GM23338 (cell line): ENCODE measurements at regions not wholly inside any gene's neighbourhood (a gene's known extent, or its start where the extent isn't known, plus 50 kb on each side); places are given as distances from the start of the nearest gene placed in this dataset.

ENCODE experiments used
- ATAC-seq: fragments of 200-7000 bp; cut with Tn5 transposase; 3 replicates; pipeline ENCODE4 v1.9.1; 2020
- DNase-seq: peaks from one replicate; pipeline ENCODE4 v3.0.0-alpha.2; 2015; ENCODE audit warnings: low spot score
- H2AFZ ChIP-seq: fragments of 200-600 bp; sonication (generic); 2 replicates; pipeline ENCODE4 v1.8.0; 2016; ENCODE audit warnings: antibody characterized with exemption, mild to moderate bottlenecking, moderate library complexity
- H3F3A ChIP-seq: fragments of 200-600 bp; sonication (generic); replicated peaks from 2 replicates; pipeline ENCODE4 v1.8.0; 2017; ENCODE audit warnings: antibody characterized with exemption, mixed run types, low read depth
- H3K27ac ChIP-seq: fragments of 200-600 bp; sonication (generic); 2 replicates; pipeline ENCODE4 v1.6.1; 2016; ENCODE audit warnings: low read depth
- H3K27me3 ChIP-seq: fragments of 200-600 bp; sonication (generic); 2 replicates; pipeline ENCODE4 v1.8.0; 2016; ENCODE audit warnings: mild to moderate bottlenecking, mixed run types, moderate library complexity; ENCODE audit not compliant: insufficient read depth
- H3K36me3 ChIP-seq: fragments of 200-600 bp; sonication (generic); 2 replicates; pipeline ENCODE4 v1.8.0; 2016; ENCODE audit warnings: mild to moderate bottlenecking; ENCODE audit not compliant: insufficient read depth
- H3K4me1 ChIP-seq: fragments of 200-600 bp; sonication (generic); 2 replicates; pipeline ENCODE4 v1.8.0; 2016; ENCODE audit warnings: mild to moderate bottlenecking, moderate library complexity; ENCODE audit not compliant: insufficient read depth
- H3K4me2 ChIP-seq: fragments of 200-600 bp; sonication (generic); 2 replicates; pipeline ENCODE4 v1.7.1; 2017; ENCODE audit warnings: mixed run types
- H3K4me3 ChIP-seq: fragments of 200-600 bp; sonication (generic); 2 replicates; pipeline ENCODE4 v1.6.1; 2016; ENCODE audit warnings: mixed run types
- H3K79me2 ChIP-seq: fragments of 200-600 bp; sonication (generic); replicated peaks from 2 replicates; pipeline ENCODE4 v1.8.0; 2017; ENCODE audit warnings: mild to moderate bottlenecking; ENCODE audit not compliant: insufficient read depth
- H3K9me2 ChIP-seq: fragments of 200-600 bp; sonication (generic); 2 replicates; pipeline ENCODE4 v1.8.0; 2017; ENCODE audit not compliant: insufficient read depth
- H4K20me1 ChIP-seq: fragments of 200-600 bp; sonication (generic); replicated peaks from 2 replicates; pipeline ENCODE4 v1.8.0; 2017; ENCODE audit warnings: mild to moderate bottlenecking; ENCODE audit not compliant: insufficient read depth
- H3K27ac Mint-ChIP-seq: 2 replicates; pipeline ENCODE4 v1.8.0; 2020; ENCODE audit warnings: inconsistent platforms, mild to moderate bottlenecking, moderate library complexity, mixed read lengths
- H3K27me3 Mint-ChIP-seq: 3 replicates; pipeline ENCODE4 v1.8.0; 2022; ENCODE audit warnings: low read depth, mild to moderate bottlenecking, moderate library complexity, mixed read lengths, inconsistent platforms; ENCODE audit not compliant: insufficient read depth, poor library complexity
- H3K36me3 Mint-ChIP-seq: 3 replicates; pipeline ENCODE4 v1.8.0; 2021; ENCODE audit warnings: low read depth, mild to moderate bottlenecking, inconsistent platforms, moderate library complexity, mixed read lengths
- H3K4me1 Mint-ChIP-seq: 3 replicates; pipeline ENCODE4 v1.8.0; 2020; ENCODE audit warnings: mild to moderate bottlenecking, inconsistent platforms, mixed read lengths
- H3K4me3 Mint-ChIP-seq: 3 replicates; pipeline ENCODE4 v1.8.0; 2021; ENCODE audit warnings: moderate library complexity, mild to moderate bottlenecking, inconsistent platforms, mixed read lengths
- H3K9me3 Mint-ChIP-seq: 3 replicates; pipeline ENCODE4 v1.8.0; 2020; ENCODE audit warnings: moderate library complexity, mild to moderate bottlenecking, inconsistent platforms, mixed read lengths
- CREB1 ChIP-seq: fragments of 250-450 bp; sonication (Bioruptor Pico); IDR thresholded peaks from 2 replicates; pipeline ENCODE4 v1.5.0; 2020; ENCODE audit warnings: low read depth, mild to moderate bottlenecking, moderate library complexity
- CTCF ChIP-seq, 2 experiments: fragments of 200-600 bp in 1 of 2; sonication (generic) in 1 of 2; conservative IDR thresholded peaks; 2 replicates each; pipeline versions ENCODE4 v1.5.1 to v1.6.1; 2016 to 2017; ENCODE audit warnings: antibody characterized with exemption in 2 of 2, low read depth in 2 of 2, mild to moderate bottlenecking in 2 of 2, moderate library complexity in 1 of 2
- ETS1 ChIP-seq: IDR thresholded peaks from 2 replicates; pipeline ENCODE4 v1.6.1; 2016; ENCODE audit warnings: antibody characterized with exemption
- EZH2 ChIP-seq: fragments of 200-600 bp; sonication (generic); IDR thresholded peaks from one replicate; pipeline ENCODE4 v1.8.0; 2017; ENCODE audit warnings: antibody characterized with exemption, mild to moderate bottlenecking, low read depth; ENCODE audit not compliant: unreplicated experiment
- EZH2phosphoT487 ChIP-seq: fragments of 200-600 bp; sonication (generic); IDR thresholded peaks from one replicate; pipeline ENCODE4 v1.8.1; 2018; ENCODE audit warnings: antibody characterized with exemption; ENCODE audit not compliant: unreplicated experiment
- JUNB ChIP-seq: IDR thresholded peaks from one replicate; pipeline ENCODE4 v1.6.1; 2016; ENCODE audit warnings: antibody characterized with exemption; ENCODE audit not compliant: unreplicated experiment
- NANOG ChIP-seq: IDR thresholded peaks from 2 replicates; pipeline ENCODE4 v1.6.1; 2016; ENCODE audit warnings: antibody characterized with exemption, borderline replicate concordance
- POLR2AphosphoS5 ChIP-seq: IDR thresholded peaks from 2 replicates; pipeline ENCODE4 v1.6.1; 2016; ENCODE audit warnings: antibody characterized with exemption, low read depth
- REST ChIP-seq: IDR thresholded peaks from one replicate; pipeline ENCODE4 v1.6.1; 2018; ENCODE audit warnings: antibody characterized with exemption; ENCODE audit not compliant: unreplicated experiment
- STAT1 ChIP-seq: IDR thresholded peaks from one replicate; pipeline ENCODE4 v1.6.1; 2016; ENCODE audit warnings: antibody characterized with exemption; ENCODE audit not compliant: unreplicated experiment
- ZNF114 ChIP-seq: fragments of 250-450 bp; sonication (Bioruptor Pico); IDR thresholded peaks from 2 replicates; pipeline ENCODE4 v1.5.0; 2020; ENCODE audit warnings: mild to moderate bottlenecking, moderate library complexity
- ZNF331 ChIP-seq: fragments of 250-450 bp; sonication (Bioruptor Pico); IDR thresholded peaks from 2 replicates; pipeline ENCODE4 v1.5.0; 2020; ENCODE audit warnings: low read depth, mild to moderate bottlenecking, moderate library complexity
- ZNF462 ChIP-seq: fragments of 250-450 bp; sonication (Bioruptor Pico); IDR thresholded peaks from 2 replicates; pipeline ENCODE4 v1.5.0; 2020; ENCODE audit warnings: mild to moderate bottlenecking, moderate library complexity

GRCh38 chr19:28838909-28839308 lies 374.0 kb downstream of the UQCRFS1 start (continued):
- TF ChIP-seq ZNF114 (CRISPR knock-in tag) (no peak), NANOG (no peak), EZH2phosphoT487 (no peak)

GRCh38 chr19:28836421-28836820 lies 376.5 kb downstream of the UQCRFS1 start:
- H3K4me2 ChIP-seq: no peak overlapping the region
- no peaks in the 10 kb centered on the region for H3K9me3 Mint-ChIP-seq

More at GRCh38 chr19:28836421-28836820, 376.5 kb downstream of the UQCRFS1 start:
- Mint-ChIP-seq H3K27me3 (peaks cover 5% of the 10 kb centered on the region), H3K36me3 (no peaks in the 10 kb centered on the region), H3K4me3 (no peak overlapping the region), H3K4me1 (peaks cover 27% of the 10 kb centered on the region), H3K27ac (no peak overlapping the region)
- H2AFZ ChIP-seq: no peak overlapping the region
- no peaks in the 10 kb centered on the region for H3K79me2 ChIP-seq
- H4K20me1 ChIP-seq: no peaks in the 10 kb centered on the region
- H3K4me3 ChIP-seq: no peak overlapping the region
- ATAC-seq: no peak
- no peak for DNase-seq
- H3K27ac ChIP-seq: no peak overlapping the region
- peaks cover 14% of the 10 kb centered on the region for H3K4me1 ChIP-seq
- no peaks in the 10 kb centered on the region for H3K27me3 ChIP-seq
- H3K9me2 ChIP-seq: peaks cover 10% of the 10 kb centered on the region
- H3F3A ChIP-seq: no peaks in the 10 kb centered on the region
- TF ChIP-seq ZNF462 (CRISPR knock-in tag): no peak
- TF ChIP-seq EZH2phosphoT487: no peak
- no peak for TF ChIP-seq STAT1
- no peak for TF ChIP-seq ETS1
- no peak for TF ChIP-seq ZNF331 (CRISPR knock-in tag)
- no peak for TF ChIP-seq NANOG
- no peak for TF ChIP-seq ZNF114 (CRISPR knock-in tag)
- TF ChIP-seq CREB1: no peak
- no peak for TF ChIP-seq CTCF (conservative IDR thresholded peaks at IDR 0.05; ENCODE audit: low read depth in 2 of 2)
- no peak for TF ChIP-seq JUNB
- TF ChIP-seq EZH2: no peak
- TF ChIP-seq REST: no peak
- no peak for TF ChIP-seq POLR2AphosphoS5
- no peaks in the 10 kb centered on the region for H3K36me3 ChIP-seq
